Prostate gland (tissue), 2 donors: ENCODE measurements at regions not wholly inside any gene's neighbourhood (a gene's known extent, or its start where the extent isn't known, plus 50 kb on each side); places are given as distances from the start of the nearest gene placed in this dataset.

Experiments used
- DNase-seq: peaks from one replicate; pipeline ENCODE4 v3.0.0-alpha.2; 2019; ENCODE audit warnings: low spot score
- H3K27ac ChIP-seq, 2 donors: fragments of 200-600 bp; sonication (generic); 2 replicates each; pipeline ENCODE4 v1.5.1; 2017 to 2019
- H3K27me3 ChIP-seq: fragments of 200-600 bp; sonication (generic); replicated peaks from 2 replicates; pipeline ENCODE4 v1.5.1; 2019; ENCODE audit not compliant: insufficient read depth
- H3K36me3 ChIP-seq, 2 donors: fragments of 200-600 bp; sonication (generic); 1 replicate in 1 of 2; 2 replicates in 1 of 2; pipeline versions ENCODE4 v1.5.1 to v1.8.1; 2017 to 2019
- H3K4me1 ChIP-seq: fragments of 200-600 bp; sonication (generic); replicated peaks from 2 replicates; pipeline ENCODE4 v1.5.1; 2019
- H3K4me3 ChIP-seq, 2 donors: fragments of 200-600 bp; sonication (generic); 2 replicates each; pipeline ENCODE4 v1.5.1; 2017 to 2019
- H3K9me3 ChIP-seq: fragments of 200-600 bp; sonication (generic); 2 replicates; pipeline ENCODE4 v1.5.1; 2017
- CTCF ChIP-seq, 4 experiments: fragments of 200-600 bp in 2 of 4; fragments of 450-650 bp in 2 of 4; sonication (generic) in 2 of 4; IDR thresholded peaks; 1 replicate in 3 of 4; 2 replicates in 1 of 4; pipeline ENCODE4 v1.5.1; 2016 to 2019; ENCODE audit warnings: antibody characterized with exemption in 4 of 4, mild to moderate bottlenecking in 2 of 4, moderate library complexity in 2 of 4
- POLR2A ChIP-seq: fragments of 450-650 bp; IDR thresholded peaks from one replicate; pipeline ENCODE4 v1.6.1; 2016; ENCODE audit warnings: antibody characterized with exemption, mild to moderate bottlenecking
- POLR2AphosphoS5 ChIP-seq: sonication (generic); formaldehyde crosslinking; IDR thresholded peaks from one replicate; pipeline ENCODE4 v1.6.1; 2017; ENCODE audit warnings: antibody characterized with exemption
- WGBS: methylation state at CpG from one replicate; pipeline ENCODE4 v1.1.5; 2018; 5-methylcytosine and 5-hydroxymethylcytosine counted together
- intact Hi-C: fragments of 100-400 bp; cut with DNase I; formaldehyde crosslinking; loops from one replicate; pipeline ENCODE4 v1.14.2; 2022

GRCh38 chr22:47248925-47249324 lies 486.5 kb downstream of the TBC1D22A start:
- DNase-seq: no peak
- Histone ChIP-seq H3K27ac (no peak overlapping the region), H3K4me1 (no peaks in the 10 kb centered on the region), H3K27me3 (no peaks in the 10 kb centered on the region), H3K9me3 (no peaks in the 10 kb centered on the region), H3K4me3 (no peak overlapping the region), H3K36me3 (no peaks in the 10 kb centered on the region)
- intact Hi-C loops: no loop called here
- 79% methylated on average over 4 of the region's 4 CpGs for WGBS
- no peak for TF ChIP-seq CTCF (IDR thresholded peaks at IDR 0.05)
- TF ChIP-seq POLR2A: no peak
- TF ChIP-seq POLR2AphosphoS5: no peak

GRCh38 chr22:47247579-47248240 lies 485.3 kb downstream of the TBC1D22A start:
- Histone ChIP-seq H3K4me3 (no peak overlapping the region), H3K27ac (no peak overlapping the region), H3K27me3 (no peaks in the 10 kb centered on the region), H3K9me3 (no peaks in the 10 kb centered on the region), H3K4me1 (no peaks in the 10 kb centered on the region), H3K36me3 (no peaks in the 10 kb centered on the region)
- WGBS: 69% methylated on average over 12 of the region's 12 CpGs
- no peak for TF ChIP-seq POLR2AphosphoS5
- no peak for TF ChIP-seq CTCF (IDR thresholded peaks at IDR 0.05)
- no peak for TF ChIP-seq POLR2A
- DNase-seq: no peak
- intact Hi-C loops: no loop called here

GRCh38 chr22:47245786-47246185 lies 483.3 kb downstream of the TBC1D22A start:
- intact Hi-C loops: no loop called here
- 89% methylated on average over 7 of the region's 7 CpGs for WGBS
- DNase-seq: no peak

GRCh38 chr22:47245286-47245685 lies 482.8 kb downstream of the TBC1D22A start:
- DNase-seq: no peak
- H3K36me3 ChIP-seq: no peaks in the 10 kb centered on the region
- no peak overlapping the region for H3K27ac ChIP-seq
- no peaks in the 10 kb centered on the region for H3K4me1 ChIP-seq
- no peak overlapping the region for H3K4me3 ChIP-seq
- H3K27me3 ChIP-seq: no peaks in the 10 kb centered on the region
- intact Hi-C loops: no loop called here
- no peaks in the 10 kb centered on the region for H3K9me3 ChIP-seq
- no peak for TF ChIP-seq CTCF (IDR thresholded peaks at IDR 0.05)
- no peak for TF ChIP-seq POLR2AphosphoS5
- no peak for TF ChIP-seq POLR2A
- WGBS: 62% methylated on average over 3 of the region's 3 CpGs

More at GRCh38 chr22:47245786-47246185, 483.3 kb downstream of the TBC1D22A start:
- no peaks in the 10 kb centered on the region for H3K4me1 ChIP-seq
- TF ChIP-seq CTCF (IDR thresholded peaks at IDR 0.05): no peak
- no peak for TF ChIP-seq POLR2AphosphoS5
- no peak for TF ChIP-seq POLR2A
- H3K4me3 ChIP-seq: no peak overlapping the region
- H3K27me3 ChIP-seq: no peaks in the 10 kb centered on the region
- H3K36me3 ChIP-seq: no peaks in the 10 kb centered on the region
- H3K27ac ChIP-seq: no peak overlapping the region
- no peaks in the 10 kb centered on the region for H3K9me3 ChIP-seq

- no peaks in the 10 kb centered on the region for H3K27me3 ChIP-seq
- no peak for TF ChIP-seq CTCF (IDR thresholded peaks at IDR 0.05)
- TF ChIP-seq POLR2A: no peak
- no peak for TF ChIP-seq POLR2AphosphoS5
- no peaks in the 10 kb centered on the region for H3K9me3 ChIP-seq
- H3K4me1 ChIP-seq: no peaks in the 10 kb centered on the region
- H3K36me3 ChIP-seq: no peaks in the 10 kb centered on the region
- no peak overlapping the region for H3K27ac ChIP-seq
- intact Hi-C loops: no loop called here
- no peak for DNase-seq
- WGBS: 57% methylated on average over 10 of the region's 10 CpGs
- no peak overlapping the region for H3K4me3 ChIP-seq
Observed at GRCh38 chr22:47240116-47240515, 477.7 kb downstream of the TBC1D22A start.
